ENCODE measurements at regions not wholly inside any gene's neighbourhood (a gene's known extent, or its start where the extent isn't known, plus 50 kb on each side); places are given as distances from the start of the nearest gene placed in this dataset.

GRCh38 chr6:40194447-40195170 lies 260.3 kb upstream of the MOCS1 start:
- H3K36me3 ChIP-seq (replicated peaks in 1 of 2; ENCODE audit: insufficient read depth in 1 of 2, low read depth in 2 of 2), result no peaks in the 10 kb centered on the region
- H3K27me3 ChIP-seq, result no peaks in the 10 kb centered on the region
- 60 to 100% methylated on average over 3 of the region's 3 CpGs for WGBS, 2 donors
- intact Hi-C loops (cut with DNase I), result no loop called here
- H3K4me1 ChIP-seq, result no peaks in the 10 kb centered on the region
- TF ChIP-seq CTCF (IDR thresholded peaks at IDR 0.05) (no peak), POLR2A (IDR thresholded peaks at IDR 0.05) (no peak)
- ATAC-seq (no peak), DNase-seq (no peak)
- no peaks in the 10 kb centered on the region for H3K9me3 ChIP-seq
- H3K27ac ChIP-seq, result no peak overlapping the region
- H3K4me3 ChIP-seq, result no peak overlapping the region

GRCh38 chr6:40192516-40192915 lies 258.3 kb upstream of the MOCS1 start:
- intact Hi-C loops (cut with DNase I), result no loop called here
- Histone ChIP-seq H3K4me1 (no peaks in the 10 kb centered on the region), H3K4me3 (no peak overlapping the region), H3K9me3 (no peaks in the 10 kb centered on the region), H3K27ac (no peak overlapping the region), H3K27me3 (no peaks in the 10 kb centered on the region), H3K36me3 (replicated peaks in 1 of 2; ENCODE audit: insufficient read depth in 1 of 2, low read depth in 2 of 2) (no peaks in the 10 kb centered on the region)
- ATAC-seq, result no peak
- 75 to 79% methylated on average over 4 of the region's 4 CpGs for WGBS, 2 donors
- DNase-seq, result no peak
- TF ChIP-seq CTCF (IDR thresholded peaks at IDR 0.05) (no peak), POLR2A (IDR thresholded peaks at IDR 0.05) (no peak)

- no peak overlapping the region for H3K27ac ChIP-seq
- no peak for ATAC-seq
- H3K9me3 ChIP-seq, result peaks cover 0 to 3% (median 0%) of the 10 kb centered on the region in 3 donors
- intact Hi-C loops (cut with DNase I), result no loop called here
- no peak for TF ChIP-seq POLR2A (IDR thresholded peaks at IDR 0.05)
- no peak for TF ChIP-seq CTCF (IDR thresholded peaks at IDR 0.05)
- H3K4me3 ChIP-seq, result no peak overlapping the region
- DNase-seq, result no peak
- 84 to 90% methylated on average over 1 of the region's 1 CpG for WGBS, 2 donors
- no peaks in the 10 kb centered on the region for H3K27me3 ChIP-seq
- no peaks in the 10 kb centered on the region for H3K4me1 ChIP-seq
- H3K36me3 ChIP-seq (replicated peaks in 1 of 2; ENCODE audit: insufficient read depth in 1 of 2, low read depth in 2 of 2), result no peaks in the 10 kb centered on the region
Observed at GRCh38 chr6:40188931-40189330, 254.7 kb upstream of the MOCS1 start.

GRCh38 chr6:40187535-40188144 lies 253.4 kb upstream of the MOCS1 start:
- no peaks in the 10 kb centered on the region for H3K4me1 ChIP-seq
- H3K36me3 ChIP-seq (replicated peaks in 1 of 2; ENCODE audit: insufficient read depth in 1 of 2, low read depth in 2 of 2), result no peaks in the 10 kb centered on the region
- peaks cover 0 to 7% (median 0%) of the 10 kb centered on the region in 3 donors for H3K9me3 ChIP-seq
- intact Hi-C loops (cut with DNase I), result no loop called here
- WGBS, 2 donors, result 60 to 81% methylated on average over 5 of the region's 5 CpGs
- no peak for DNase-seq
- ATAC-seq, result no peak
- no peak overlapping the region for H3K4me3 ChIP-seq
- TF ChIP-seq POLR2A (IDR thresholded peaks at IDR 0.05) (no peak), CTCF (IDR thresholded peaks at IDR 0.05) (no peak)
- H3K27me3 ChIP-seq, result no peaks in the 10 kb centered on the region
- no peak overlapping the region for H3K27ac ChIP-seq

GRCh38 chr6:40185486-40185885 lies 251.2 kb upstream of the MOCS1 start:
- no peak for ATAC-seq
- no peaks in the 10 kb centered on the region for H3K27me3 ChIP-seq
- intact Hi-C loops (cut with DNase I), result no loop called here
- no peak overlapping the region for H3K27ac ChIP-seq
- H3K4me1 ChIP-seq, result no peaks in the 10 kb centered on the region
- WGBS, 2 donors, result 88 to 94% methylated on average over 1 of the region's 1 CpG
- peaks cover 0 to 7% (median 0%) of the 10 kb centered on the region in 3 donors for H3K9me3 ChIP-seq
- no peak for DNase-seq
- H3K4me3 ChIP-seq, result no peak overlapping the region
- H3K36me3 ChIP-seq (replicated peaks in 1 of 2; ENCODE audit: insufficient read depth in 1 of 2, low read depth in 2 of 2), result no peaks in the 10 kb centered on the region
- no peak for TF ChIP-seq POLR2A (IDR thresholded peaks at IDR 0.05)
- no peak for TF ChIP-seq CTCF (IDR thresholded peaks at IDR 0.05)
